ENCODE measurements at regions not wholly inside any gene's neighbourhood (a gene's known extent, or its start where the extent isn't known, plus 50 kb on each side); places are given as distances from the start of the nearest gene placed in this dataset.

DNA sequence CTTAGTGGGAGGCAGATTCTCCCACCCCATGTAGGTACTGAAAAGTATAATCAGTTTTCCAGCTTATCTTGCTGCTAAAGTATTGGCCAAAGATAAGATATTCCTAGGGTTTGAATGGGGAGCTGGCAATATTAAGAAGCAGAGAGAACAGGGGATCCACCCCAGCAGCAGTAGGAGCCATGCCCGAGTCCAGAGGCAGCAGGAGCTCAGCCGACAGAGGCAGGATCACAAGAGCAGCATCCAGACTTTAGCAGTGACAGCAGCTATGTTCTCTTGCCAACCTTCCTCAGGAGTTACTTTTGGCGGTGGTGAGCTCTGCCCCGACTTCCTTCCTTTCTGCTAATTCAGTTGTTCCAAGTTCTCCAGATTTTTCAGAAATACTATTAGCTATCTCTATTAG is 224.5 kb downstream of the GADD45G start:
- in situ Hi-C loops (cut with MboI) = no loop called here
- 57% methylated on average over 4 of the region's 4 CpGs for WGBS (ENCODE audit: insufficient coverage, insufficient replicate concordance, low lambda C conversion rate, missing lambda C conversion rate)
- POLR2A ChIA-PET = no interaction called here
- CTCF ChIA-PET = interaction anchor here (1.1 to 1.3 kb wide), 2 partner anchors 86 to 226 kb away, joined by 3 to 4 read pairs; no protein-coding TSS in a partner anchor
- FAIRE-seq (no peak), DNase-seq (ENCODE audit: low read depth, low spot score) (no peak), ATAC-seq (no peak)
- Histone ChIP-seq H3K27me3 (replicated peaks in 1 of 2; ENCODE audit: control insufficient read depth in 2 of 2, insufficient read depth in 2 of 2, low read length in 1 of 2) (no peaks in the 10 kb centered on the region), H3K79me2 (ENCODE audit: control insufficient read depth, insufficient read depth, low read length) (no peaks in the 10 kb centered on the region), H3K4me1 (ENCODE audit: control insufficient read depth, insufficient read depth, low read length) (peaks cover 6% of the 10 kb centered on the region), H2AFZ (ENCODE audit: control insufficient read depth, low read depth, low read length) (no peak overlapping the region), H3K36me3 (ENCODE audit: control insufficient read depth in 2 of 2, insufficient read depth in 2 of 2, low read length in 1 of 2) (no peaks in the 10 kb centered on the region), H3K9me3 (replicated peaks; ENCODE audit: control insufficient read depth, insufficient read depth, low read length) (no peaks in the 10 kb centered on the region; the same call in 2 of the 3 replicates), H3K9ac (ENCODE audit: control insufficient read depth, insufficient read depth, low read length) (no peak overlapping the region), H3K27ac (ENCODE audit: control insufficient read depth, insufficient read depth) (no peak overlapping the region), H3K4me2 (ENCODE audit: control insufficient read depth, insufficient read depth) (no peak overlapping the region), H4K20me1 (ENCODE audit: control insufficient read depth, insufficient read depth) (no peaks in the 10 kb centered on the region), H3K4me3 (no peak overlapping the region)
- RAD21 ChIA-PET (ENCODE audit: unreplicated experiment) = no interaction called here
- intact Hi-C loops (cut with micrococcal nuclease; ENCODE audit: unreplicated experiment) = no loop called here
- SMC1A ChIA-PET (ENCODE audit: uncharacterized antibody, unreplicated experiment) = interaction anchor here (0.6 to 1.7 kb wide), 3 partner anchors 12 to 38 kb away, joined by 3 to 8 read pairs (median 4); no protein-coding TSS in a partner anchor
- TF ChIP-seq NFIC (IDR thresholded peaks at IDR 0.05; ENCODE audit: low read depth, low read length) = no peak
- TF ChIP-seq HCFC1 (IDR thresholded peaks at IDR 0.05; ENCODE audit: low read length) = no peak
- TF ChIP-seq, protein P1, sequence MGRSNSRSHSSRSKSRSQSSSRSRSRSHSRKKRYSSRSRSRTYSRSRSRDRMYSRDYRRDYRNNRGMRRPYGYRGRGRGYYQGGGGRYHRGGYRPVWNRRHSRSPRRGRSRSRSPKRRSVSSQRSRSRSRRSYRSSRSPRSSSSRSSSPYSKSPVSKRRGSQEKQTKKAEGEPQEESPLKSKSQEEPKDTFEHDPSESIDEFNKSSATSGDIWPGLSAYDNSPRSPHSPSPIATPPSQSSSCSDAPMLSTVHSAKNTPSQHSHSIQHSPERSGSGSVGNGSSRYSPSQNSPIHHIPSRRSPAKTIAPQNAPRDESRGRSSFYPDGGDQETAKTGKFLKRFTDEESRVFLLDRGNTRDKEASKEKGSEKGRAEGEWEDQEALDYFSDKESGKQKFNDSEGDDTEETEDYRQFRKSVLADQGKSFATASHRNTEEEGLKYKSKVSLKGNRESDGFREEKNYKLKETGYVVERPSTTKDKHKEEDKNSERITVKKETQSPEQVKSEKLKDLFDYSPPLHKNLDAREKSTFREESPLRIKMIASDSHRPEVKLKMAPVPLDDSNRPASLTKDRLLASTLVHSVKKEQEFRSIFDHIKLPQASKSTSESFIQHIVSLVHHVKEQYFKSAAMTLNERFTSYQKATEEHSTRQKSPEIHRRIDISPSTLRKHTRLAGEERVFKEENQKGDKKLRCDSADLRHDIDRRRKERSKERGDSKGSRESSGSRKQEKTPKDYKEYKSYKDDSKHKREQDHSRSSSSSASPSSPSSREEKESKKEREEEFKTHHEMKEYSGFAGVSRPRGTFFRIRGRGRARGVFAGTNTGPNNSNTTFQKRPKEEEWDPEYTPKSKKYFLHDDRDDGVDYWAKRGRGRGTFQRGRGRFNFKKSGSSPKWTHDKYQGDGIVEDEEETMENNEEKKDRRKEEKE (IDR thresholded peaks at IDR 0.05) = no peak
- no peak for TF ChIP-seq MEF2A (IDR thresholded peaks at IDR 0.05; ENCODE audit: insufficient read depth, low read depth, low read length)
- no TSS peak for BruUV-seq (replicated peaks)

DNA sequence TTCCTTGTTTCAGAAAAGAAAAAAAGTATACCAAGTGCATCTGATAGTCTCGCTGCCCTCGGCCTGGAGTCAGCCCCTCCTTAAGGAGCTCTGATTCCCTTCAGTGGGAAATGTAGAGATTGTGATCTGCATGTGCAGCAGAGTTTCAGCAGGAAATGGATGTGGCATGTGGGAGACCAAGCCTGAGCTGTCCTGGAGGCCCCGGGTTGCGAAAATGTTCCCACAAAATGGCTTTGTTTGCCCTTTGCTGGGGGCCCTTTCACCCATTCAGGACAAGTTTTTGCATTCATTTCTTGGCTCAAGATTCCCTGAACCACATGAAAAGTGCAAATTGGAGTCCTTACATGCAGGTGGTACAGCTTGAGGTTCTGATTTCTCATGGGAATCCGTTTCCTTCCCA is 230.9 kb downstream of the GADD45G start:
- SMC1A ChIA-PET (ENCODE audit: uncharacterized antibody, unreplicated experiment) = interaction anchor here (1.5 to 2.1 kb wide), 2 partner anchors 91 to 233 kb away, joined by 3 to 6 read pairs; no protein-coding TSS in a partner anchor
- H3K4me1 ChIP-seq (ENCODE audit: control insufficient read depth, insufficient read depth, low read length) = no peaks in the 10 kb centered on the region
- H3K4me3 ChIP-seq = no peak overlapping the region
- no peak for FAIRE-seq
- H3K9ac ChIP-seq (ENCODE audit: control insufficient read depth, insufficient read depth, low read length) = no peak overlapping the region
- H3K27me3 ChIP-seq (replicated peaks in 1 of 2; ENCODE audit: control insufficient read depth in 2 of 2, insufficient read depth in 2 of 2, low read length in 1 of 2) = no peaks in the 10 kb centered on the region; a peak in 1 of 4 replicates
- H4K20me1 ChIP-seq (ENCODE audit: control insufficient read depth, insufficient read depth) = no peaks in the 10 kb centered on the region
- no peak overlapping the region for H2AFZ ChIP-seq (ENCODE audit: control insufficient read depth, low read depth, low read length)
- POLR2A ChIA-PET = no interaction called here
- CTCF ChIA-PET = interaction anchor here (0.7 to 0.8 kb wide), 2 partner anchors 11 to 233 kb away, joined by 3 read pairs; no protein-coding TSS in a partner anchor
- intact Hi-C loops (cut with micrococcal nuclease; ENCODE audit: unreplicated experiment) (no loop called here), in situ Hi-C loops (cut with MboI) (no loop called here)
- H3K79me2 ChIP-seq (ENCODE audit: control insufficient read depth, insufficient read depth, low read length) = no peaks in the 10 kb centered on the region
- H3K36me3 ChIP-seq (ENCODE audit: control insufficient read depth in 2 of 2, insufficient read depth in 2 of 2, low read length in 1 of 2) = no peaks in the 10 kb centered on the region
- no peak overlapping the region for H3K27ac ChIP-seq (ENCODE audit: control insufficient read depth, insufficient read depth)
- RAD21 ChIA-PET (ENCODE audit: unreplicated experiment) = no interaction called here
- DNase-seq (ENCODE audit: low read depth, low spot score) = no peak
- WGBS (ENCODE audit: insufficient coverage, insufficient replicate concordance, low lambda C conversion rate, missing lambda C conversion rate) = 37% methylated on average over 5 of the region's 5 CpGs
- no TSS peak for BruUV-seq (replicated peaks)
- ATAC-seq = no peak
- no peaks in the 10 kb centered on the region for H3K9me3 ChIP-seq (replicated peaks; ENCODE audit: control insufficient read depth, insufficient read depth, low read length)
- no peak overlapping the region for H3K4me2 ChIP-seq (ENCODE audit: control insufficient read depth, insufficient read depth)
- TF ChIP-seq ESRRA (IDR thresholded peaks at IDR 0.05; ENCODE audit: low read length) (no peak), CREM (IDR thresholded peaks at IDR 0.05; ENCODE audit: low read depth) (no peak)
- TF ChIP-seq, protein P2, sequence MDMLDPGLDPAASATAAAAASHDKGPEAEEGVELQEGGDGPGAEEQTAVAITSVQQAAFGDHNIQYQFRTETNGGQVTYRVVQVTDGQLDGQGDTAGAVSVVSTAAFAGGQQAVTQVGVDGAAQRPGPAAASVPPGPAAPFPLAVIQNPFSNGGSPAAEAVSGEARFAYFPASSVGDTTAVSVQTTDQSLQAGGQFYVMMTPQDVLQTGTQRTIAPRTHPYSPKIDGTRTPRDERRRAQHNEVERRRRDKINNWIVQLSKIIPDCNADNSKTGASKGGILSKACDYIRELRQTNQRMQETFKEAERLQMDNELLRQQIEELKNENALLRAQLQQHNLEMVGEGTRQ (IDR thresholded peaks at IDR 0.05; ENCODE audit: borderline replicate concordance, low read depth, low read length) = no peak
- TF ChIP-seq, protein P3, sequence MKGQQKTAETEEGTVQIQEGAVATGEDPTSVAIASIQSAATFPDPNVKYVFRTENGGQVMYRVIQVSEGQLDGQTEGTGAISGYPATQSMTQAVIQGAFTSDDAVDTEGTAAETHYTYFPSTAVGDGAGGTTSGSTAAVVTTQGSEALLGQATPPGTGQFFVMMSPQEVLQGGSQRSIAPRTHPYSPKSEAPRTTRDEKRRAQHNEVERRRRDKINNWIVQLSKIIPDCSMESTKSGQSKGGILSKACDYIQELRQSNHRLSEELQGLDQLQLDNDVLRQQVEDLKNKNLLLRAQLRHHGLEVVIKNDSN (IDR thresholded peaks at IDR 0.05; ENCODE audit: borderline replicate concordance, extremely low read length, insufficient read depth, low read depth, low read length) = no peak
- TF ChIP-seq, protein P4, sequence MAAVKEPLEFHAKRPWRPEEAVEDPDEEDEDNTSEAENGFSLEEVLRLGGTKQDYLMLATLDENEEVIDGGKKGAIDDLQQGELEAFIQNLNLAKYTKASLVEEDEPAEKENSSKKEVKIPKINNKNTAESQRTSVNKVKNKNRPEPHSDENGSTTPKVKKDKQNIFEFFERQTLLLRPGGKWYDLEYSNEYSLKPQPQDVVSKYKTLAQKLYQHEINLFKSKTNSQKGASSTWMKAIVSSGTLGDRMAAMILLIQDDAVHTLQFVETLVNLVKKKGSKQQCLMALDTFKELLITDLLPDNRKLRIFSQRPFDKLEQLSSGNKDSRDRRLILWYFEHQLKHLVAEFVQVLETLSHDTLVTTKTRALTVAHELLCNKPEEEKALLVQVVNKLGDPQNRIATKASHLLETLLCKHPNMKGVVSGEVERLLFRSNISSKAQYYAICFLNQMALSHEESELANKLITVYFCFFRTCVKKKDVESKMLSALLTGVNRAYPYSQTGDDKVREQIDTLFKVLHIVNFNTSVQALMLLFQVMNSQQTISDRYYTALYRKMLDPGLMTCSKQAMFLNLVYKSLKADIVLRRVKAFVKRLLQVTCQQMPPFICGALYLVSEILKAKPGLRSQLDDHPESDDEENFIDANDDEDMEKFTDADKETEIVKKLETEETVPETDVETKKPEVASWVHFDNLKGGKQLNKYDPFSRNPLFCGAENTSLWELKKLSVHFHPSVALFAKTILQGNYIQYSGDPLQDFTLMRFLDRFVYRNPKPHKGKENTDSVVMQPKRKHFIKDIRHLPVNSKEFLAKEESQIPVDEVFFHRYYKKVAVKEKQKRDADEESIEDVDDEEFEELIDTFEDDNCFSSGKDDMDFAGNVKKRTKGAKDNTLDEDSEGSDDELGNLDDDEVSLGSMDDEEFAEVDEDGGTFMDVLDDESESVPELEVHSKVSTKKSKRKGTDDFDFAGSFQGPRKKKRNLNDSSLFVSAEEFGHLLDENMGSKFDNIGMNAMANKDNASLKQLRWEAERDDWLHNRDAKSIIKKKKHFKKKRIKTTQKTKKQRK (IDR thresholded peaks at IDR 0.05; ENCODE audit: low read depth, low read length) = no peak
